SKM-1 (cell line): ENCODE measurements at regions not wholly inside any gene's neighbourhood (a gene's known extent, or its start where the extent isn't known, plus 50 kb on each side); places are given as distances from the start of the nearest gene placed in this dataset.

ENCODE experiments used
- DNase-seq: peaks from one replicate; lab custom pipeline; 2025; ENCODE audit not compliant: unreplicated experiment; lab: John Stamatoyannopoulos, UW

- no peak for DNase-seq
Measured at GRCh38 chr13:75231235-75231634, 250.7 kb downstream of the TBC1D4 start.

- no peak for DNase-seq
Measured at GRCh38 chr13:75226733-75227435, 255.1 kb downstream of the TBC1D4 start.

GRCh38 chr13:75226092-75226491 lies 255.9 kb downstream of the TBC1D4 start:
- no peak for DNase-seq

DNA sequence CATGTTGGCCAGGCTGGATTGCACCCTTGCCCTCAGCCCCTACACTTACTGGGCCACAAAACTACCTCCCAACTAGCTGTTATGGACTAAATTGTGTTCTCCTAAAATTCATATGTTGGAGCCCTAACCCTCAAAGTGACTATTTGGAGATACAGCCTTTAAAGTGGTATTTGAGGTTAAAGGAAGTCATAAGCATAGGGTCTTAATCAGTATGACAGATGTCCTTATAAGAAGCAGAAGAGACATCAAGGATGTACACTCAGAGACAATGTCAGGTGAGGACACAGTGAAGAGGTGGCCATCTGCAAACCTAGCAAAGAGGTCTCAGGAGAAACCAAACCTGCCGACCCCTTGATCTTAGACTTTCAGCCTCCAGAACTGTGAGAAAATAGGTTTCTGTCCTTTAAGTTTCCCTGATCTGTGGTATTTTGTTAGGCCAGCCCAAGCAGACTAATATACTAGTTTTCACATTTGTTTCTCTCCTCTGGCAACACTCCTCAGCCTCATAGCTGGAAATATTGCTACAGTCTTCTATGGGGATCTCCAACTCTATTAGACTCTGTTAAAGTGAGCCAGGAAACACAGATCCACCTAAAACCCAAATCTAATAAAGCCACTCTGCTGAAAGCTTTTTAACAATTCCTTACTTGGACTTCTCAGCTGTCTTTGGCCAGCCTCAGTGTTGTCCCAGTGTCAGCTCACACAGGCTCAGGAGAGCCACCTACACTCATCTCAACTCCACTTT lies 256.5 kb downstream of the TBC1D4 start:
- no peak for DNase-seq

DNA sequence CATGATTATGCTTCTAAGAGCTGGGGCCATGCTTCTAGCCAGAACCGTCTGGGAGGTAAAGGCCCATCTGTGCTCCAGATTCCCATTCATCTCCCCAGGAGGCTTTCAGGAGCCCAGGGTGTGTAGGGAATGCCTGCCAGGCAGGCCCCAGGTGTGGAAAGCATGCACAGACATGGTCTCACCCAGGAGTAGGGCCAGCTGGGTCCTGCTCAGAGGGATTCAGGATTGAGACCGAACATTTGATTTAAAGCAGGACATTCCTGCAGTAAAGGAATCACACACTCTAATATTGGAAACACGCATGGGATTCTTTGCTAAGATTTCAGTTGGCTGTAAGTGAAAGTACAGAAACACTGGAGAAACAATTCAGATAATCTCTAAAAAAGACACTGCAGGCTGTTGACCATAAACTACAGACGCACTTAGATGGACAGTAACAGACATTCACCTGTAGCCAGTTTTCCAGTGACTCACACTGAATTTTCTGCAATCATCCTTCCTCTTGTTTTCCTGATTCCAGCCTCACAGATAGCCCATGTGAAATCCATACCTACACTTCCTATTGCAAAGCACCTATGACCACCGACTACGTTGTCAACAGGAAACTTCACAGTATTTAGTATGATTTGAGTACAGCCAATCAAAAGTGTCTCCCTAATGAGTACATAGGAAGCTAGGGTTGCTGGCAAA lies 257.8 kb downstream of the TBC1D4 start:
- DNase-seq = no peak

DNA sequence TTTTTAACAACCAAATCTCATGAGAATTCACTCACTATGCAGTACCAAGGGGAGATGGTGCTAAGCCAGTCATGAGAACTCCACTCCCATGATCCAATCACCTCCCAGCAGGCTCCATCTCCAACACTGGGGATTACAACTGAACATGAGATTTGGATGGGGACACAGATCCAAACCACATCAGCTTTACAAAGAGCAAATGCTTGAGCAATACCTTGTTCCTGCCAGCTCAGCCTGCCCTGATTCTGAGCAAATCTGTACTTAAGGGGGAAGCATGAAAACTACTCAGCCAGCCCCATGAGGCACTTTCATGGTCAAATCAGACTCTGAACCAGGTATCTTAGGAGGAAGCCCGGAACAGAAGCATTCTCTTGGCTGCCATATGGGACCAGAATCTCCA lies 259.9 kb downstream of the TBC1D4 start:
- DNase-seq = no peak

DNA sequence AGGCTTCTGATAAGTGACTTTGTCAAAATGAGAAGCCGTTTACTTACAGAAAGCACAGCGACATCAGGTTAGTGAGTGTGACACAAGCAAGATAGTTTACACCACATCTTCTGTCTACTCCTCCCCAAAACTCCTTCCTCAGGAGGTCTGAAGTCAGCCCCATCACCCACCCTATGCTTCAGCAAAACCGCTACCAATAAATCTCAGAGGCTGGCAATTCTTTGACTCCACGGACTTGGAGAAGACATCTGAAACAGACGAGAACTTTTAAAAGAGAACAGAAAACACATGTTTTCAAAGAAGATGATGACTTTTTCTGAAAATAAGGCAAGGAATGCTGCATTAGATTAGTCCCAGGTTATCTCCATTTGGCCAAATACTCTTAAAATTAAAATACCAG lies 261.1 kb downstream of the TBC1D4 start:
- no peak for DNase-seq

DNA sequence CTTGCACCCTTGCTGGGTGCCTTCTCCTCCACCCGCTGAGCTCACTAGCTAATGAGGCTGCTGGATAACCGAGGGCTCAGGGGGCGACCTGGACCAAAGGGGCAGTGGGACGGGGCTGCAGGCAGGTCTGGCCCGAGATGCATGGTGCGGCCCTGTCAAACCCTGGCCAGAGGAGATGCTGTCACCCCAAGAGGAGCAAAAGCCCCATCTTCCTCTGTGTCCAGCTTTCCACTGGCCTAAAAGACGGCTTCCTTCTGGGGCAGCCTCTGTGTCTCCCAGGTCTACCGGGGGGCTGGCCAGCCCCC lies 261.8 kb downstream of the TBC1D4 start:
- DNase-seq = no peak

DNA sequence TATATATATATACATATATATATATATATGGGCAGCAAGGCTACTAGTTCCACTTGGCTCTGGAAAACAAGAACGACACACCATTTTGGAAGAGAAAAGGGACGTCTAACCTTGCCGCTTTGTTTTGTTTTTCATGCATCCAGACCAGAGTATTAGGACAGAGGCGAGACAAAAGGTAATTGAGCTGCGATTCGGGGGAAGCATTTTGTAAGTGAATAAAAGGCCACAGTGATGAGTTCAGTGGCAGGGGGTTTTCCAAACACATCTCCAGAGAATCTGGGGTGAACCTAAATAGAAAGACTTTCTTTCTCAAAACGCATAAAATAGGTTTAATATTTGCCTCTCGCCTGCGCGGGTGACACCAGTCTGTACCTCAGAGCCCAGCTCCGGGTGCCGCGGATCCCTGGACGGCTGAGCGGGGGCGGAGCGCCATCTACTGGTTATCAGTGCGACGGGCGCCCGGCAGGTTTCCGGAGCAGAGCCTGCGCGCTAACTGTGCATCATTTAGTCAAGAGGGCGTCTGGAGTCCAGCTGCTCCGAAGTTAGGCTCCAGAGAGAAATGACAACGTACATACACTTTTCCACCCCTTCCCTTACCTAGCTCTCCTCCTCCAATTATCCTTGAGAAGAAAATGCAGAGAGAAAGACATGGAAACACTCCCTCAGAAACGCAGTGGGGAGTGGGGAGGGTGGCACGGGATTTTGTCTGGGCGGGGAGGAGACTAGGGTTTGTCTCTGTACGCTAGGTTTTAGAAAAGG lies 262.3 kb downstream of the TBC1D4 start:
- DNase-seq = peak; percentile 55

GRCh38 chr13:75217949-75218348 lies 264.0 kb downstream of the TBC1D4 start:
- no peak for DNase-seq

- DNase-seq = no peak
Measured at GRCh38 chr13:75216038-75216437, 265.9 kb downstream of the TBC1D4 start.

- DNase-seq = no peak
Measured at GRCh38 chr13:75214846-75215245, 267.1 kb downstream of the TBC1D4 start.

- no peak for DNase-seq
Measured at GRCh38 chr13:75202981-75203380, 279.0 kb downstream of the TBC1D4 start.

- DNase-seq = no peak
Measured at GRCh38 chr13:75197803-75198202, 284.2 kb downstream of the TBC1D4 start.

- DNase-seq = no peak
Measured at GRCh38 chr13:75196147-75196837, 285.7 kb downstream of the TBC1D4 start.

- DNase-seq = no peak
Measured at GRCh38 chr13:75195495-75196146, 286.3 kb downstream of the TBC1D4 start.

- DNase-seq = no peak
Measured at GRCh38 chr13:75194717-75195462, 287.1 kb downstream of the TBC1D4 start.

DNA sequence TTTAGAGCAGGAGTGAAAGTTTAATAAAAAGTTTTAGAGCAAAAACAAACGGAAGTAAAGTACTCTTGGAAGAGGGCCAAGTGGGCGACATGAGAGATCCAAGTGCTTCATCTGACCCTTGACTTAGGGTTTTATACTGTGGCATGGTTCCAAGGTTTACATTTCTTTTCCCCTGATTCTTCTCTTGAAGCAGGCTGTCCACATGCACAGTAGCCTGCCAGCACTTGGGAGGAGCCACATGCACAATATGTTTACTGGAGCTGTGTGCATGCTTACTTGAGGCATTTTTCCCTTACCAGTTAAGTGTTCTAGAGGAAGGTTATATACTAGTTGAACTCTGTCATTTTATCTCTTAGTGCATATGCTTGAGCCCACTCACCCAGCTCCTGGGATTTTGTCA lies 295.6 kb downstream of the TBC1D4 start:
- DNase-seq = no peak

DNA sequence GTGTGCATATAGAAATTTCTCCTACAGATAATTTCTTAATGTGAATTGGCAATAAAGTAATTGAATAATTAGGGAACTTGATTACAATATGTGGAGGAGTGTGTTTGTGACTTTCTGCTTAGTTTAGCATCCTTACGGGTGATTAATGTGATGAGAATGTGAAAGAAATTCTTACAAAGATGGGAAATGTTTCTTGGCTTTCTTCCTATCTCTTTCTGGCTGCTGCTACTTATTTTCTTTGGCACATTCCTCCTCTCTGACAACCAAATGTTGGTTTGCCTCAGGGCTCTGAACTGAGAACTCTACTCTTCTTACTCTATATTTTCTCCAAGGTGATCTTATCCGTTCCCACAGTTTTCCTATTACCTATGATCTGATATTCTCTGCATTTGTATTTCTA lies 300.1 kb downstream of the TBC1D4 start:
- no peak for DNase-seq
